Large intestine (tissue), 3 donors: ENCODE measurements at regions not wholly inside any gene's neighbourhood (a gene's known extent, or its start where the extent isn't known, plus 50 kb on each side); places are given as distances from the start of the nearest gene placed in this dataset.
A peak's percentile ranks its signal among the peaks of the same experiment; 100 is the strongest.

Experiments
- DNase-seq, 2 donors: peaks; one replicate each; pipeline versions ENCODE4 v3.0.0 to v3.0.0-alpha.2; 2013
- H3K27ac ChIP-seq: one replicate; pipeline ENCODE4 v1.5.1; 2013; ENCODE audit warnings: low read length
- H3K27me3 ChIP-seq: 2 replicates; pipeline ENCODE4 v1.6.1; 2013; ENCODE audit warnings: low read length; ENCODE audit not compliant: control insufficient read depth, insufficient read depth
- H3K36me3 ChIP-seq: 2 replicates; pipeline ENCODE4 v1.6.1; 2013; ENCODE audit warnings: low read length; ENCODE audit not compliant: control insufficient read depth, insufficient read depth
- H3K4me1 ChIP-seq: one replicate; pipeline ENCODE4 v1.6.1; 2013; ENCODE audit warnings: low read length; ENCODE audit not compliant: control insufficient read depth, insufficient read depth
- H3K4me3 ChIP-seq: one replicate; pipeline ENCODE4 v1.5.1; 2013; ENCODE audit warnings: low read length
- H3K9me3 ChIP-seq: one replicate; pipeline ENCODE4 v1.6.1; 2013; ENCODE audit warnings: mild to moderate bottlenecking, low read depth, low read length, moderate library complexity; ENCODE audit not compliant: control insufficient read depth
- WGBS: methylation state at CpG from one replicate; pipeline ENCODE4 v1.1.5; 2013; ENCODE audit warnings: low lambda C conversion rate; ENCODE audit not compliant: insufficient coverage; 5-methylcytosine and 5-hydroxymethylcytosine counted together

DNA sequence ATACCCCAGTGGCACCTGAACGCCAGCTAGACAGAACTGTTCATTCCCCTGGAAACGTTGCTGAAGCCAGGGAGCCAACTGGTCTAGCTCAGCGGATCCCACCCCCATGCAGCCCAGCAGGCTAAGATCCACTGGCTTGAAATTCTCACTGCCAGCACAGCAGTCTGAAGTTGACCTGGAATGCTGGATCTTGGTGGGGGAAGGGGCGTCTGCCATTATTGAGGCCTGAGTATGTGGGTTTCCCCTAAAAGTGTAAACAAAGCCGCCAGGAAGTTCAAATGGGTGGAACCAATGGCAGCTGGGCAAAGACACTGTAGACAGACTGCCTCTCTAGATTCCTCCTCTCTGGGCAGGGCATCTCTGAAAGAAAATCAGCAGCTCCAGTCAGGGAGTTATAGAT is 213.0 kb downstream of the NKX6-1 start:
- Histone ChIP-seq H3K4me1 (peaks cover 2% of the 10 kb centered on the region), H3K9me3 (no peaks in the 10 kb centered on the region), H3K36me3 (no peaks in the 10 kb centered on the region), H3K27me3 (no peaks in the 10 kb centered on the region), H3K27ac (no peak overlapping the region), H3K4me3 (no peak overlapping the region)
- WGBS = no CpG with 5 or more reads among the region's 5 CpGs
- DNase-seq = no peak

DNA sequence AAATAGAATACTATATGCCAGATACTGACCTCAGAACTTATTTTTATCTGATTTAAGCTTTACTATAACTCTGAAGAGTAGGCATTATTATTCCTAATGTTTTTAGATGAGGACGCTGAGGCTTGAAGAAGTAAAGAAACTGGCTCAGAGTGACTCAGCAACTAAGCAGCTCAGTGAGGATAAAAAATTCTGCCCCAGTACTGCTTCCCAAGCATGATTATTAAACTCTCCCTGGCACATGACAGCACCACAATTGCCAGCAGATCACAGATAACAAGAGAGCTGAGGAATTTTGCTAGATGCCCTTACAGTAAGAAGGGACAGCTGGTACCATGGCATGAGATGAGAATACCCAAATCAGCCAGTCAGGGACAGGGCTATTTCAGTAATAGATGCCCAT is 219.4 kb downstream of the NKX6-1 start:
- no peak overlapping the region for H3K27ac ChIP-seq
- no peak for DNase-seq
- no peak overlapping the region for H3K4me3 ChIP-seq
- H3K9me3 ChIP-seq = no peaks in the 10 kb centered on the region
- peaks cover 2% of the 10 kb centered on the region for H3K4me1 ChIP-seq
- whole genome bisulfite sequencing = no CpG with 5 or more reads among the region's 1 CpG
- no peaks in the 10 kb centered on the region for H3K27me3 ChIP-seq
- H3K36me3 ChIP-seq = no peaks in the 10 kb centered on the region

DNA sequence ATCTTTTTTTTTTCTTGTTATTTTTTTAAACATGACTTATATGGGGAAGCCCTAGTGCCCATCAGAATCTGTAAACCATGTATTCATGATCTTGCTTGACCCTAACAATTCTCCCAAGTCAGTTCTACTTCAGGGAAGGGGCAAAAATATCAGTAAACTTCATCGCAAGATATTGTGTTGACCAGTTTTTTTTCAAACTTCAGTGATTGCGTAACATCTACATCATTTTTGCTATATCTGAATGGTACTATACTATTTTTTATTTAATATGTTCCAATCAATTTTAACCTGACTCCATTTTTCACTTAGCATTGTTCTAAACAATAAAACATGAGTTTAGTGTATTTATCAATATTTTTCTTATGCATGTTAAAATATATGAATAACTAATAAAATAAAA is 221.2 kb downstream of the NKX6-1 start:
- Histone ChIP-seq H3K27me3 (no peaks in the 10 kb centered on the region), H3K9me3 (no peaks in the 10 kb centered on the region), H3K36me3 (no peaks in the 10 kb centered on the region), H3K27ac (no peak overlapping the region), H3K4me1 (no peaks in the 10 kb centered on the region), H3K4me3 (no peak overlapping the region)
- WGBS = 100% methylated on average over 2 of the region's 2 CpGs
- no peak for DNase-seq

DNA sequence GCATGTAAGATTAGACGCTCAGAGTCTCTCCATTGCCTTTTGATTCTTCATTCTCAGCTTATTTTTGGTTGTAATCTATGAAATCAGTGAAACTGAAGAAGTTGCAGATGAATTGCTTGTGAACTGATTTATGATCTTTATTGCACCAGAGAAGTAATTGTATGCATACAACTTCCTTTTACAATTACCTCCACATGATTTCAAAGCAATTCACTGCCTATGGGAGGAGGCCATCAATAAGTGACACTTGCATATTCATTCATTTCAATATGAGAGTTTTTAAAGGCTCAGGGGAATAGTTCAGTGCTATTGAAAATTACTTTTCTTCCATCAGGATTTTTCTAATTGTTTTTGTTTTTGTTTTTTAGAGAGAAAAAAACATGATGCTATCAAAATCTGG is 222.3 kb downstream of the NKX6-1 start:
- no peak overlapping the region for H3K27ac ChIP-seq
- no peaks in the 10 kb centered on the region for H3K36me3 ChIP-seq
- no CpG with 5 or more reads among the region's 1 CpG for WGBS
- no peaks in the 10 kb centered on the region for H3K9me3 ChIP-seq
- peak in 1 of 2 donors; percentile 32 for DNase-seq
- no peaks in the 10 kb centered on the region for H3K27me3 ChIP-seq
- no peak overlapping the region for H3K4me3 ChIP-seq
- no peaks in the 10 kb centered on the region for H3K4me1 ChIP-seq

DNA sequence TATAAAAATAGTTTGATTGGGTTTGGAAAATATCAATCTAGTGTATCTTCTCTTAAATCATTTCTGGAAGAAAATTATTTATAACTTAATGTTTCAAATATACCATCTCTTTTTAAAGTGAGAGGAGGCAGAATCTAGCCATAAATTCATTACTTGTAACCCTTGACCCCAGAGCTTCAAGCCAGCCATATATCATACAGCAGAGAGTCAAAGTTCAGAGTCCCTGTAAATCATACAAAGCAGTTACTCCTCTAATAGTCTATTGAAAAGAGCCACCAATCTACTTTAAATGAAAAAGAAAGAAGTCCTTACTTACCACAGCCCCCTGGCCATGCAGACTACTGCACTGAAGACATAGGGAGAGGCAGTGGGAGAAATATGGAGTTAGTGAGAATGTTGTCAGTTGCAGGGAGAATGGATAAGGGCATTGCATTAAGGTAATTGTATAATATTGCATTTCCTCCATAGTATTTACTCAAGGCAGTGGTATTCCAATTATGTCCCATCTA is 229.5 kb downstream of the NKX6-1 start:
- no peaks in the 10 kb centered on the region for H3K27me3 ChIP-seq
- no peak overlapping the region for H3K4me3 ChIP-seq
- no peaks in the 10 kb centered on the region for H3K36me3 ChIP-seq
- peaks cover 17% of the 10 kb centered on the region for H3K4me1 ChIP-seq
- H3K27ac ChIP-seq = peak overlapping the region; percentile 46
- DNase-seq = peak; percentile 52 to 82
- no peaks in the 10 kb centered on the region for H3K9me3 ChIP-seq

DNA sequence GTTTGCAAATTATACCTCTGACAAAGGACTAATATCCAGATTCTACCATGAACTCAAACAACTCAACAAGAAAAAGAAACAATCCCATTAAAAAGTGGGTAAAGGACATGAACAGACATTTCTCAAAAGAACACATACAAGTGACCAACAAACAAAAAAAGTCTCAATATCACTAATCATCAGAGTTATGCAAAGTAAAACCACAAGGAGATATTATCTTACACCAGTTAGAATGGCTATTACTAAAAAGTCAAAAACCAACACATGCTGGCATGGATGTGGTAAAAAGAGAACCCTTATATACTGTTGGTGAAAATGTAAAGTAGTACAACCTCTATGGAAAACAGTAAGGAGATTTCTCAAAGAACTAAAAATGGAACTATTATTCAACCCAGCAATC is 234.4 kb downstream of the NKX6-1 start:
- Histone ChIP-seq H3K4me1 (peaks cover 8% of the 10 kb centered on the region), H3K4me3 (no peak overlapping the region), H3K27me3 (no peaks in the 10 kb centered on the region), H3K36me3 (no peaks in the 10 kb centered on the region), H3K27ac (no peak overlapping the region), H3K9me3 (no peaks in the 10 kb centered on the region)
- no peak for DNase-seq

DNA sequence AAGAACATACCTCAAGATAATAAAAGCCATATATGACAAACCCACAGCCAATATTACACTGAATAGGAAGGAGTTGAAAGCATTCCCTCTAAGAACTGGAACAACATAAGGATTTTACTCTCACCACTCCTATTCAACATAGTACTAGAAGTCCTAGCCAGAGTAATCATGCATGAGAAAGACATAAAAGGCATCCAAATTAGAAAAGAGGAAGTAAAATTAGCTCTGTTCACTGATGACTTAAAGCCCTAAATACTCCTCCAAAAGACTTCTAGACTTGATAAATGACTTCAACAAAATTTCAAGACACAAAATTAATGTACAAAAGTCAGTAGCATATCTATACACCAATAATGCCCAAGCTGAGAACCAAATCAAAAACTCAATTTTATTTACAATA is 235.7 kb downstream of the NKX6-1 start:
- DNase-seq = no peak
- Histone ChIP-seq H3K4me1 (peaks cover under 1% of the 10 kb centered on the region), H3K9me3 (no peaks in the 10 kb centered on the region), H3K27ac (no peak overlapping the region), H3K27me3 (no peaks in the 10 kb centered on the region), H3K4me3 (no peak overlapping the region), H3K36me3 (no peaks in the 10 kb centered on the region)

DNA sequence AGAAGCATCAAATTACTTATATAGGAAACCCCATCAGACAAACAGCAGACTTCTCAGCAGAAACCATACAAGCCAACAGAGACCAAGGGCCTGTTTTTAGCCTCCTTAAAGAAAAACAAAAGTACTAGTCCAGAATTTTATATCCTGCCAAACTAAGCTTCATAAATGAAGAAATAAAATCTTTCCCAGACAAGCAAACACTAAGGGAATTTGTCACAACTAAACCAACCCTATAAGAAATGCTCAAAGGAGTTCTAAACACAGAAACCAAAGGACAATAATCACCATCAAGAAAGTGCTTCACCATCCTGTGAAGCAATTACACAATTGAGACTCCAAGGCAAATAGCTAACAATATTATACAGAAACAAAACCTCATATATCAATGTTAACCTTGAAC is 238.6 kb downstream of the NKX6-1 start:
- Histone ChIP-seq H3K27me3 (no peaks in the 10 kb centered on the region), H3K9me3 (no peaks in the 10 kb centered on the region), H3K4me3 (no peak overlapping the region), H3K27ac (no peak overlapping the region), H3K4me1 (no peaks in the 10 kb centered on the region), H3K36me3 (no peaks in the 10 kb centered on the region)
- no peak for DNase-seq

DNA sequence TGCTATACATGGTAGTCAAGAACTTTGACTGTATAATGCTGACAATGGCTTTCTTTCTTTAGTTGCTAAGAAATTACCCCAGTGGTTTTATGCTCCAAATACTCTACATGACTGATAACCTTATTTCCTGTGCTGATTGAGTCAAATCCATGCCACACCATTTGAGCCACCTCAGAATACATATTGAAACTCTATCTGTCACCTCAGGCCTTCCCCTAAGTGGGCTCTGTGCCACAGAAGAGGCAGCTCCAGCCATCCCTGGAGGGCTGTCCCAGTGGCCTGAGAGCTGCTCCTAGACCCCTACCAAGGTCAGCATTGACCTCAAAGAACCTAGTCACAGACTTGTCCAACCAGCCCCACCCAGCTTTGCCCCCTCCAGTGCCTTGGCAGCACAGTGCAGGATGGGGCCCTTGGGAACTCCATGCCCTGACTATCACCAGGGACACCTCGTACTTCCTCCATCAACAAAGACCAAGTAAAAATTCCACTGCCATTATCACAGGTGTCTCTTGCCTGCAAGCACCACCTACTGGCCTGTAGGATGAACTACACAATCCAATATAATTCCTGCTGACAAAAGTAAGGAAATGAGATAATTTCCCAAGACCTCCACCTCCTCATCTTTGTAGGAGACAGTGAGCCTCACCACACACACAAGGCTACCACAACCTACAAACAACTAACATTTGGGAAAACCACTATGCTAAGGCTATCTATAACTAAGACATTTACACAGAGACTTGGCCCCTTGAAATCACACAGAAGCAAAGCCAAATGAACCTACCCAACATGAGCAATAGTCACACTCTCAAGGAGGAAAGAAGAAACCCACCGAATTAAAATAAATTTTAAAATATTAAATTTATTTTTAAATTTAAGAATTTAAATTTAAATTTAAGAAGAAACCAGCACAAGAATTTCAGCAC is 239.9 kb downstream of the NKX6-1 start:
- no peaks in the 10 kb centered on the region for H3K4me1 ChIP-seq
- no peaks in the 10 kb centered on the region for H3K9me3 ChIP-seq
- WGBS = no CpG with 5 or more reads among the region's 2 CpGs
- no peak overlapping the region for H3K4me3 ChIP-seq
- no peaks in the 10 kb centered on the region for H3K27me3 ChIP-seq
- DNase-seq = peak in 1 of 2 donors; percentile 8
- H3K36me3 ChIP-seq = no peaks in the 10 kb centered on the region
- H3K27ac ChIP-seq = no peak overlapping the region

DNA sequence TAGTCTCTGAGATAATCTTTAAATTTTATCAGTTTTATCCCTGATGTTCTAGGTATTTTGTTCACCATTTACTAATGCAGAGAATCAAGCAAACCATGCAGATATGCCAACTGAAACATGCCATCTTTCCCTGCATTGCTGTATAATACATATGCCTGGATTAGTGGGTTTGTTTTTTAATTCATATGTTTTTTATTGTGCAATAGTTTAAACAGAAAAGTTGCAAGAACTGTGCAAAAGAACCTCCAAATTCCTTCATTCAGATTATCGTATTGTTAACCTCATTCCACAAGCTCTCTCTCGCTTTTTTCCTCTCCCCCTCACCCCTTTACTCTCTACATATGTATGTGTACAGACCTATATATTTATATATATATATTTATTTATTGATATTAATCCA is 244.6 kb downstream of the NKX6-1 start:
- Histone ChIP-seq H3K36me3 (no peaks in the 10 kb centered on the region), H3K27ac (no peak overlapping the region), H3K4me3 (no peak overlapping the region), H3K9me3 (no peaks in the 10 kb centered on the region), H3K27me3 (no peaks in the 10 kb centered on the region), H3K4me1 (peaks cover 3% of the 10 kb centered on the region)
- 100% methylated on average over 2 of the region's 2 CpGs for WGBS
- DNase-seq = no peak

DNA sequence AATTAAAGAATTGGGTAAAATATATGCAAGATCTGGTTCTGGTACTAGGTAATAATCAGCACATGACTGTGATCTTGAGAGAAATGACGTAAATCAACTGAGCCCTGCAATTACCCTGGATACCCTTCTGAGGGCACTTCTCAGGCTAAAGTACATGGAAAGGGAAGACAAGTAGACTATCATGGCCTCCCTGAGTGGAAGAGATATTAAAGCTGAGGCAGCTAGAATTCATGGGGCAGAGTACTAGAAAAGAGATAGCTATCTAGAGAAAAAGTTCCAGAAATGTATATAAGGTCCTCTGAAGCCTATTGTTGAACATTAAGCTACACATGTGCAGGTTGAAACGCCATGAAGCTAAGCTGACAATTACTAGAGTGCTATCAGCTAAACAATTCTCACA is 249.6 kb downstream of the NKX6-1 start:
- Histone ChIP-seq H3K36me3 (no peaks in the 10 kb centered on the region), H3K4me3 (no peak overlapping the region), H3K4me1 (peaks cover 3% of the 10 kb centered on the region), H3K27ac (peak overlapping the region; percentile 74), H3K9me3 (no peaks in the 10 kb centered on the region), H3K27me3 (no peaks in the 10 kb centered on the region)
- peak; percentile 70 to 90 for DNase-seq
- no CpG with 5 or more reads among the region's 2 CpGs for WGBS
